H9 (cell line): ENCODE measurements at regions not wholly inside any gene's neighbourhood (a gene's known extent, or its start where the extent isn't known, plus 50 kb on each side); places are given as distances from the start of the nearest gene placed in this dataset.

Experiments
- DNase-seq: peaks from one replicate; pipeline ENCODE4 v3.0.0-alpha.2; 2017
- H2AFZ ChIP-seq: one replicate; pipeline ENCODE4 v1.6.1; 2013; ENCODE audit warnings: mild to moderate bottlenecking, low read length, control low read depth, moderate library complexity
- H2AK5ac ChIP-seq: 2 replicates; pipeline ENCODE4 v1.6.1; 2013; ENCODE audit warnings: low read length, control low read depth, mixed read lengths; ENCODE audit not compliant: insufficient read length
- H2BK120ac ChIP-seq: one replicate; pipeline ENCODE4 v1.6.1; 2013; ENCODE audit warnings: low read depth, mild to moderate bottlenecking, low read length, control low read depth, inconsistent platforms; ENCODE audit not compliant: poor library complexity, severe bottlenecking
- H2BK12ac ChIP-seq: 2 replicates; pipeline ENCODE4 v1.6.1; 2013; ENCODE audit warnings: low read length, control low read depth, mixed read lengths, low read depth; ENCODE audit not compliant: insufficient read length
- H2BK15ac ChIP-seq: 2 replicates; pipeline ENCODE4 v1.6.1; 2013; ENCODE audit warnings: low read depth, low read length, control low read depth
- H2BK20ac ChIP-seq: one replicate; pipeline ENCODE4 v1.6.1; 2013; ENCODE audit warnings: low read depth, mild to moderate bottlenecking, low read length, control low read depth, inconsistent platforms; ENCODE audit not compliant: poor library complexity, severe bottlenecking
- H2BK5ac ChIP-seq: 2 replicates; pipeline ENCODE4 v1.6.1; 2013; ENCODE audit warnings: low read length, control low read depth, mixed read lengths; ENCODE audit not compliant: insufficient read length
- H3K14ac ChIP-seq: 2 replicates; pipeline ENCODE4 v1.6.1; 2013; ENCODE audit warnings: low read length, control low read depth; ENCODE audit not compliant: insufficient read depth
- H3K18ac ChIP-seq: 2 replicates; pipeline ENCODE4 v1.6.1; 2013; ENCODE audit warnings: low read depth, mild to moderate bottlenecking, mixed read lengths, low read length, control low read depth; ENCODE audit not compliant: insufficient read length
- H3K23ac ChIP-seq: 2 replicates; pipeline ENCODE4 v1.6.1; 2013; ENCODE audit warnings: low read length, control low read depth, mixed read lengths, low read depth; ENCODE audit not compliant: insufficient read length
- H3K23me2 ChIP-seq: 2 replicates; pipeline ENCODE4 v1.6.1; 2013; ENCODE audit warnings: low read depth, mild to moderate bottlenecking, mixed read lengths, low read length, control low read depth; ENCODE audit not compliant: insufficient read length, poor library complexity, severe bottlenecking
- H3K27ac ChIP-seq: 2 replicates; pipeline ENCODE4 v1.5.1; 2013; ENCODE audit warnings: low read length, control low read depth, mixed read lengths, low read depth; ENCODE audit not compliant: insufficient read length
- H3K27me3 ChIP-seq: 2 replicates; pipeline ENCODE4 v1.6.1; 2013; ENCODE audit warnings: low read length, control low read depth, inconsistent platforms; ENCODE audit not compliant: insufficient read depth
- H3K4ac ChIP-seq: 2 replicates; pipeline ENCODE4 v1.6.1; 2013; ENCODE audit warnings: low read depth, mild to moderate bottlenecking, control low read depth, inconsistent platforms, low read length, moderate library complexity
- H3K4me1 ChIP-seq: 2 replicates; pipeline ENCODE4 v1.6.1; 2013; ENCODE audit warnings: low read length, control low read depth, inconsistent platforms; ENCODE audit not compliant: insufficient read depth
- H3K4me2 ChIP-seq: 2 replicates; pipeline ENCODE4 v1.6.1; 2013; ENCODE audit warnings: low read length, control low read depth, mixed read lengths; ENCODE audit not compliant: insufficient read length, insufficient read depth
- H3K56ac ChIP-seq: 2 replicates; pipeline ENCODE4 v1.6.1; 2013; ENCODE audit warnings: low read depth, mild to moderate bottlenecking, mixed read lengths, low read length, control low read depth; ENCODE audit not compliant: insufficient read length
- H3K79me1 ChIP-seq: 2 replicates; pipeline ENCODE4 v1.6.1; 2013; ENCODE audit warnings: low read depth, mild to moderate bottlenecking, moderate library complexity, low read length, control low read depth, inconsistent platforms; ENCODE audit not compliant: insufficient read depth, poor library complexity, severe bottlenecking
- H3K79me2 ChIP-seq: 2 replicates; pipeline ENCODE4 v1.6.1; 2013; ENCODE audit warnings: low read length, control low read depth, inconsistent platforms; ENCODE audit not compliant: insufficient read depth
- H3K9ac ChIP-seq: 2 replicates; pipeline ENCODE4 v1.6.1; 2013; ENCODE audit warnings: low read length, control low read depth, mixed read lengths; ENCODE audit not compliant: insufficient read length; ENCODE audit errors: extremely low read depth
- H3K9me3 ChIP-seq: one replicate; pipeline ENCODE4 v1.6.1; 2013; ENCODE audit warnings: low read depth, low read length, inconsistent platforms; ENCODE audit not compliant: control insufficient read depth
- H3T11ph ChIP-seq: one replicate; pipeline ENCODE4 v1.6.1; 2013; ENCODE audit warnings: mild to moderate bottlenecking, low read length, control low read depth, inconsistent platforms
- H4K20me1 ChIP-seq: one replicate; pipeline ENCODE4 v1.6.1; 2013; ENCODE audit not compliant: control insufficient read depth, insufficient read length, insufficient read depth
- H4K5ac ChIP-seq: 2 replicates; pipeline ENCODE4 v1.6.1; 2013; ENCODE audit warnings: low read depth, mild to moderate bottlenecking, mixed read lengths, low read length, control low read depth; ENCODE audit not compliant: insufficient read length
- H4K8ac ChIP-seq: replicated peaks from 2 replicates; pipeline ENCODE4 v1.6.1; 2013; ENCODE audit warnings: low read length, control low read depth, mixed read lengths, low read depth; ENCODE audit not compliant: insufficient read length
- H4K91ac ChIP-seq: 2 replicates; pipeline ENCODE4 v1.6.1; 2013; ENCODE audit warnings: low read depth, mild to moderate bottlenecking, moderate library complexity, mixed read lengths, low read length, control low read depth; ENCODE audit not compliant: insufficient read length
- H3K27ac Mint-ChIP-seq, 3 experiments: 2 replicates in 2 of 3; 3 replicates in 1 of 3; pipeline ENCODE4 v1.8.0; 2020 to 2021; ENCODE audit warnings: mixed read lengths in 3 of 3, mild to moderate bottlenecking in 1 of 3, moderate library complexity in 1 of 3
- H3K27me3 Mint-ChIP-seq: 2 replicates; pipeline ENCODE4 v1.8.0; 2021; ENCODE audit warnings: low read depth, mild to moderate bottlenecking, moderate library complexity, mixed read lengths
- H3K36me3 Mint-ChIP-seq, 3 experiments: 2 replicates in 2 of 3; 3 replicates in 1 of 3; pipeline ENCODE4 v1.8.0; 2020 to 2021; ENCODE audit warnings: low read depth in 3 of 3, mixed read lengths in 3 of 3; ENCODE audit not compliant: insufficient read depth in 1 of 3
- H3K4me1 Mint-ChIP-seq, 2 experiments: 2 replicates each; pipeline ENCODE4 v1.8.0; 2020; ENCODE audit warnings: mixed read lengths in 2 of 2
- H3K4me3 Mint-ChIP-seq, 2 experiments: 2 replicates in 1 of 2; 3 replicates in 1 of 2; pipeline ENCODE4 v1.8.0; 2020 to 2021; ENCODE audit warnings: mild to moderate bottlenecking in 2 of 2, mixed read lengths in 2 of 2, moderate library complexity in 1 of 2
- H3K9me3 Mint-ChIP-seq, 2 experiments: 2 replicates in 1 of 2; 3 replicates in 1 of 2; pipeline ENCODE4 v1.8.0; 2020; ENCODE audit warnings: mild to moderate bottlenecking in 2 of 2, mixed read lengths in 2 of 2, moderate library complexity in 1 of 2
- CTCF ChIP-seq: fragments of 200-600 bp; sonication (generic); conservative IDR thresholded peaks from 3 replicates; pipeline ENCODE4 v1.8.0; 2021; ENCODE audit warnings: antibody characterized with exemption, mild to moderate bottlenecking
- WGBS: extraction: QIAGEN DNeasy Blood & Tissue Kit; methylation state at CpG from one replicate; pipeline ENCODE4 v1.1.7; 2013; ENCODE audit warnings: missing lambda C conversion rate, low lambda C conversion rate, mixed read lengths; ENCODE audit not compliant: insufficient read length; ENCODE audit errors: extremely low coverage; 5-methylcytosine and 5-hydroxymethylcytosine counted together

GRCh38 chr12:105570944-105571343 is 240.5 kb downstream of the C12orf75 start:
- H2BK5ac ChIP-seq = no peak overlapping the region
- H4K20me1 ChIP-seq = no peaks in the 10 kb centered on the region
- no peak overlapping the region for H3T11ph ChIP-seq
- Mint-ChIP-seq H3K9me3 (no peaks in the 10 kb centered on the region; a peak in 1 of 5 replicates), H3K4me3 (no peak overlapping the region), H3K27ac (no peak overlapping the region), H3K4me1 (no peaks in the 10 kb centered on the region), H3K27me3 (peaks cover 4% of the 10 kb centered on the region; the same call in 1 of the 2 replicates), H3K36me3 (no peaks in the 10 kb centered on the region; a peak in 1 of 7 replicates)
- H3K79me2 ChIP-seq = no peaks in the 10 kb centered on the region; the same call in 1 of the 2 replicates
- no peak overlapping the region for H3K23ac ChIP-seq
- H4K5ac ChIP-seq = no peak overlapping the region
- no peak overlapping the region for H3K27ac ChIP-seq
- no peak overlapping the region for H2BK120ac ChIP-seq
- H4K8ac ChIP-seq = no peak overlapping the region
- no peak for TF ChIP-seq CTCF
- H2AFZ ChIP-seq = no peak overlapping the region
- WGBS = no CpG with 5 or more reads among the region's 4 CpGs
- H3K4me1 ChIP-seq = no peaks in the 10 kb centered on the region
- no peak overlapping the region for H2BK15ac ChIP-seq
- no peaks in the 10 kb centered on the region for H3K79me1 ChIP-seq
- H3K27me3 ChIP-seq = no peaks in the 10 kb centered on the region
- no peak overlapping the region for H3K18ac ChIP-seq
- H3K4ac ChIP-seq = no peak overlapping the region
- DNase-seq = no peak
- no peaks in the 10 kb centered on the region for H3K23me2 ChIP-seq
- no peak overlapping the region for H2AK5ac ChIP-seq
- H3K56ac ChIP-seq = no peak overlapping the region
- no peak overlapping the region for H4K91ac ChIP-seq
- H3K9ac ChIP-seq = no peak overlapping the region
- H3K9me3 ChIP-seq = no peaks in the 10 kb centered on the region
- H2BK12ac ChIP-seq = no peak overlapping the region
- H2BK20ac ChIP-seq = no peak overlapping the region
- no peak overlapping the region for H3K4me2 ChIP-seq
- no peak overlapping the region for H3K14ac ChIP-seq
